ENCODE measurements at regions not wholly inside any gene's neighbourhood (a gene's known extent, or its start where the extent isn't known, plus 50 kb on each side); places are given as distances from the start of the nearest gene placed in this dataset.

DNA sequence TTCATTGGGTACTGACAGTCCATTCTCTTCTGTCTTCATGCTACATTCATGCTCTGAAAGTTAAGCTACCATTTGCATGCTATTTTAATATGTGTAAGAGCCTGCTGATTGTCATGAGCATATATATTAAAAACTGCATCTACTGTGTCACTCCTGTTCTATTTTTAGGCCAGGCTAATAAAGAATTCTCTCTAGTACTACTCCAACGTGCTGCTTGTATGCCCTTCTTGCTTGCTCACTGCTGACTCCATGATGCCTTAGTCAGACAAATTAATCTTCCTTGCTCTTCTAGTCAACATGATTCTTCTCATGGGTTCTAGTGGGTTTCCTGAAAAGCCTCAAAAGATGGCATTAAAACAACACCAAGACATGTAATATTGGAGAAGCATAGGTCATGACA lies 1600.1 kb downstream of the DPP10 start:
- TF ChIP-seq, protein P1, sequence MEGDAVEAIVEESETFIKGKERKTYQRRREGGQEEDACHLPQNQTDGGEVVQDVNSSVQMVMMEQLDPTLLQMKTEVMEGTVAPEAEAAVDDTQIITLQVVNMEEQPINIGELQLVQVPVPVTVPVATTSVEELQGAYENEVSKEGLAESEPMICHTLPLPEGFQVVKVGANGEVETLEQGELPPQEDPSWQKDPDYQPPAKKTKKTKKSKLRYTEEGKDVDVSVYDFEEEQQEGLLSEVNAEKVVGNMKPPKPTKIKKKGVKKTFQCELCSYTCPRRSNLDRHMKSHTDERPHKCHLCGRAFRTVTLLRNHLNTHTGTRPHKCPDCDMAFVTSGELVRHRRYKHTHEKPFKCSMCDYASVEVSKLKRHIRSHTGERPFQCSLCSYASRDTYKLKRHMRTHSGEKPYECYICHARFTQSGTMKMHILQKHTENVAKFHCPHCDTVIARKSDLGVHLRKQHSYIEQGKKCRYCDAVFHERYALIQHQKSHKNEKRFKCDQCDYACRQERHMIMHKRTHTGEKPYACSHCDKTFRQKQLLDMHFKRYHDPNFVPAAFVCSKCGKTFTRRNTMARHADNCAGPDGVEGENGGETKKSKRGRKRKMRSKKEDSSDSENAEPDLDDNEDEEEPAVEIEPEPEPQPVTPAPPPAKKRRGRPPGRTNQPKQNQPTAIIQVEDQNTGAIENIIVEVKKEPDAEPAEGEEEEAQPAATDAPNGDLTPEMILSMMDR (optimal IDR thresholded peaks at IDR 0.05 in 1 of 3, IDR thresholded peaks at IDR 0.05 in 1 of 3, conservative IDR thresholded peaks at IDR 0.05 in 1 of 3; ENCODE audit: extremely low read depth in 1 of 3, insufficient read depth in 2 of 3, low read length in 3 of 3), result no peak
- no peak for TF ChIP-seq EZH2 (IDR thresholded peaks at IDR 0.05; ENCODE audit: low read length)
- Histone ChIP-seq H2AFZ (ENCODE audit: control insufficient read depth, low read length) (no peak overlapping the region), H4K20me1 (ENCODE audit: control insufficient read depth, extremely low read depth, insufficient read depth, low read length) (no peaks in the 10 kb centered on the region), H3K9me1 (ENCODE audit: control insufficient read depth, extremely low read depth, insufficient read depth, low read length) (no peaks in the 10 kb centered on the region), H3K27me3 (ENCODE audit: control insufficient read depth, extremely low read depth, insufficient read depth, low read length) (no peaks in the 10 kb centered on the region), H3K4me1 (ENCODE audit: control insufficient read depth, extremely low read depth, insufficient read depth, low read length) (no peaks in the 10 kb centered on the region), H3K9me3 (ENCODE audit: control insufficient read depth, low read depth, low read length) (no peaks in the 10 kb centered on the region), H3K4me2 (ENCODE audit: control insufficient read depth, extremely low read depth, insufficient read depth, low read depth, low read length) (no peak overlapping the region), H3K36me3 (ENCODE audit: control insufficient read depth in 2 of 2, extremely low read depth in 1 of 2, insufficient read depth in 2 of 2, low read length in 2 of 2) (no peaks in the 10 kb centered on the region), H3K9ac (ENCODE audit: control insufficient read depth, extremely low read depth, insufficient read depth, low read length) (no peak overlapping the region), H3K27ac (ENCODE audit: control insufficient read depth, insufficient read depth, low read length) (no peak overlapping the region), H3K4me3 (ENCODE audit: control insufficient read depth in 2 of 3, extremely low read depth in 1 of 3, insufficient read depth in 2 of 3, low read depth in 1 of 3, low read length in 3 of 3) (no peak overlapping the region), H3K79me2 (ENCODE audit: control insufficient read depth, insufficient read depth, low read length) (no peaks in the 10 kb centered on the region)
- FAIRE-seq (no peak), DNase-seq (ENCODE audit: low read depth, low spot score) (no peak)
- dilution Hi-C loops (cut with MboI; ENCODE audit: extremely low pct_ligation_motif_present, low sequenced_read_pairs), result no loop called here

DNA sequence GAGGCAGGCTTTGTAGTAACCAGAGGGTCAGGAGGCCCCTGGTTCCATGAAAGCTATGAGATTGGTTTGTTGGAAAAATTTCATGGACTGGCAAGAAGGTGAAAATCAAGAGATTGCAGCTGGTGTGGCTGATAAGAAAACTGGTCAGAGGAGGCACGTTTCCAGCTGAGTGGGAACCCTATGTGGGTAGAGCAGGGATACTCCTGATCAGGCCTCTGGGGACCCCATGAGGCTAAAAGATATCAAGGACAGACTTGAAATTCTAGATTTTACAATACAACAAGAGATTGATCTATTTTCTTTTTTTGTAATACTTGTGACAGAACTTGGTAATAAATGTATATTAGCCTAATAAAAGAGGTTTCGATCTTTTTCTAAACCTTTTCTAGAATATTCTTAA lies 1615.1 kb downstream of the DPP10 start:
- TF ChIP-seq EZH2 (IDR thresholded peaks at IDR 0.05; ENCODE audit: low read length), result no peak
- TF ChIP-seq, protein P1 (optimal IDR thresholded peaks at IDR 0.05 in 1 of 3, IDR thresholded peaks at IDR 0.05 in 1 of 3, conservative IDR thresholded peaks at IDR 0.05 in 1 of 3; ENCODE audit: extremely low read depth in 1 of 3, insufficient read depth in 2 of 3, low read length in 3 of 3), result no peak
- no peaks in the 10 kb centered on the region for H3K9me1 ChIP-seq (ENCODE audit: control insufficient read depth, extremely low read depth, insufficient read depth, low read length)
- no peaks in the 10 kb centered on the region for H3K4me1 ChIP-seq (ENCODE audit: control insufficient read depth, extremely low read depth, insufficient read depth, low read length)
- no peak overlapping the region for H3K4me3 ChIP-seq (ENCODE audit: control insufficient read depth in 2 of 3, extremely low read depth in 1 of 3, insufficient read depth in 2 of 3, low read depth in 1 of 3, low read length in 3 of 3)
- H3K27me3 ChIP-seq (ENCODE audit: control insufficient read depth, extremely low read depth, insufficient read depth, low read length), result no peaks in the 10 kb centered on the region
- dilution Hi-C loops (cut with MboI; ENCODE audit: extremely low pct_ligation_motif_present, low sequenced_read_pairs), result no loop called here
- H3K9ac ChIP-seq (ENCODE audit: control insufficient read depth, extremely low read depth, insufficient read depth, low read length), result no peak overlapping the region
- H3K36me3 ChIP-seq (ENCODE audit: control insufficient read depth in 2 of 2, extremely low read depth in 1 of 2, insufficient read depth in 2 of 2, low read length in 2 of 2), result no peaks in the 10 kb centered on the region
- no peak overlapping the region for H3K4me2 ChIP-seq (ENCODE audit: control insufficient read depth, extremely low read depth, insufficient read depth, low read depth, low read length)
- no peak overlapping the region for H3K27ac ChIP-seq (ENCODE audit: control insufficient read depth, insufficient read depth, low read length)
- no peaks in the 10 kb centered on the region for H3K79me2 ChIP-seq (ENCODE audit: control insufficient read depth, insufficient read depth, low read length)
- DNase-seq (ENCODE audit: low read depth, low spot score) (no peak), FAIRE-seq (no peak)
- no peak overlapping the region for H2AFZ ChIP-seq (ENCODE audit: control insufficient read depth, low read length)
- H4K20me1 ChIP-seq (ENCODE audit: control insufficient read depth, extremely low read depth, insufficient read depth, low read length), result no peaks in the 10 kb centered on the region
- peaks cover 2% of the 10 kb centered on the region for H3K9me3 ChIP-seq (ENCODE audit: control insufficient read depth, low read depth, low read length)
